Forelimb muscle (tissue), 1 donor: ENCODE measurements at regions not wholly inside any gene's neighbourhood (a gene's known extent, or its start where the extent isn't known, plus 50 kb on each side); places are given as distances from the start of the nearest gene placed in this dataset.
A peak's percentile ranks its signal among the peaks of the same experiment; 100 is the strongest.

Experiments used
- DNase-seq: peaks from one replicate; pipeline ENCODE4 v3.0.0-alpha.2; 2013; ENCODE audit warnings: low read depth

GRCh38 chr2:217040099-217040498, 180.2 kb upstream of the TNP1 start:
- DNase-seq, result no peak

GRCh38 chr2:217038001-217038400, 178.1 kb upstream of the TNP1 start:
- no peak for DNase-seq

GRCh38 chr2:217037353-217037752, 177.5 kb upstream of the TNP1 start:
- no peak for DNase-seq

- DNase-seq, result no peak
Observed at GRCh38 chr2:217035967-217036366, 176.1 kb upstream of the TNP1 start.

GRCh38 chr2:217033186-217033585, 173.3 kb upstream of the TNP1 start:
- DNase-seq, result no peak

- DNase-seq, result no peak
Observed at GRCh38 chr2:217031445-217031844, 171.6 kb upstream of the TNP1 start.

GRCh38 chr2:217030081-217030480, 170.2 kb upstream of the TNP1 start:
- DNase-seq, result no peak

GRCh38 chr2:217028128-217028527, 168.3 kb upstream of the TNP1 start:
- no peak for DNase-seq

- DNase-seq, result no peak
Observed at GRCh38 chr2:217027414-217027813, 167.6 kb upstream of the TNP1 start.

GRCh38 chr2:217026569-217026968, 166.7 kb upstream of the TNP1 start:
- DNase-seq, result no peak

GRCh38 chr2:217026161-217026560, 166.3 kb upstream of the TNP1 start:
- DNase-seq, result no peak

GRCh38 chr2:217023611-217024010, 163.7 kb upstream of the TNP1 start:
- DNase-seq, result no peak

GRCh38 chr2:217017456-217018252, 157.8 kb upstream of the TNP1 start:
- peak; percentile 43 for DNase-seq

- DNase-seq, result peak; percentile 47
Observed at GRCh38 chr2:217016796-217017419, 157.0 kb upstream of the TNP1 start.

- DNase-seq, result no peak
Observed at GRCh38 chr2:217014328-217015105, 154.7 kb upstream of the TNP1 start.

GRCh38 chr2:217013926-217014325, 154.1 kb upstream of the TNP1 start:
- no peak for DNase-seq

GRCh38 chr2:217011576-217011975, 151.7 kb upstream of the TNP1 start:
- no peak for DNase-seq

- DNase-seq, result no peak
Observed at GRCh38 chr2:217010173-217010572, 150.3 kb upstream of the TNP1 start.

- peak; percentile 68 for DNase-seq
Observed at GRCh38 chr2:217008794-217009193, 148.9 kb upstream of the TNP1 start.

- DNase-seq, result no peak
Observed at GRCh38 chr2:217006217-217006616, 146.4 kb upstream of the TNP1 start.

GRCh38 chr2:217004656-217005055, 144.8 kb upstream of the TNP1 start:
- peak; percentile 66 for DNase-seq

- DNase-seq, result no peak
Observed at GRCh38 chr2:217001740-217002139, 141.9 kb upstream of the TNP1 start.

GRCh38 chr2:217000406-217000805, 140.5 kb upstream of the TNP1 start:
- no peak for DNase-seq
